ENCODE measurements at regions not wholly inside any gene's neighbourhood (a gene's known extent, or its start where the extent isn't known, plus 50 kb on each side); places are given as distances from the start of the nearest gene placed in this dataset.

DNA sequence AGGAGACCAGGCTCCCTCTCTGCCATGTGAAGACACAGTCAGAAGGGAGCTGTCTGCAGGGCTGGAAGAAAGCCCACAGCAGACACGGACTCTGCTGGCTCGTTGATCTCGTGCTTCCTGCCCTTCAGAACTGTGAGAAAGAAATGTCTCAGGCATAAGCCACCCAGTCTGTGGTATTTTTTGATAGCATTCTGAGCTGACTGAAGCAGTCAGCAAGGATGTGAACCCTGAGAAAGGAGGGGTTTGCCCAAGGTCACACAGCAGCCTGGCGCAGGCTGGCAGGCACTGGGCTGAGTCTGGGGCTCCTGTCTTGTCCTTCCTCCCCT, 255.1 kb upstream of the B3GAT1 start (continued):
- TF ChIP-seq, protein P1, sequence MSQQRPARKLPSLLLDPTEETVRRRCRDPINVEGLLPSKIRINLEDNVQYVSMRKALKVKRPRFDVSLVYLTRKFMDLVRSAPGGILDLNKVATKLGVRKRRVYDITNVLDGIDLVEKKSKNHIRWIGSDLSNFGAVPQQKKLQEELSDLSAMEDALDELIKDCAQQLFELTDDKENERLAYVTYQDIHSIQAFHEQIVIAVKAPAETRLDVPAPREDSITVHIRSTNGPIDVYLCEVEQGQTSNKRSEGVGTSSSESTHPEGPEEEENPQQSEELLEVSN (IDR thresholded peaks at IDR 0.05) = no peak
- TF ChIP-seq SP4 (IDR thresholded peaks at IDR 0.05; ENCODE audit: low read length) (no peak), TCF12 (IDR thresholded peaks at IDR 0.05; ENCODE audit: low read depth, low read length) (no peak)
